Globus pallidus (tissue), 1 donor: ENCODE measurements at regions not wholly inside any gene's neighbourhood (a gene's known extent, or its start where the extent isn't known, plus 50 kb on each side); places are given as distances from the start of the nearest gene placed in this dataset.
A peak's percentile ranks its signal among the peaks of the same experiment; 100 is the strongest.

Experiments used
- DNase-seq: peaks from one replicate; pipeline ENCODE4 v3.0.0-alpha.2; 2015; ENCODE audit warnings: low spot score

DNA sequence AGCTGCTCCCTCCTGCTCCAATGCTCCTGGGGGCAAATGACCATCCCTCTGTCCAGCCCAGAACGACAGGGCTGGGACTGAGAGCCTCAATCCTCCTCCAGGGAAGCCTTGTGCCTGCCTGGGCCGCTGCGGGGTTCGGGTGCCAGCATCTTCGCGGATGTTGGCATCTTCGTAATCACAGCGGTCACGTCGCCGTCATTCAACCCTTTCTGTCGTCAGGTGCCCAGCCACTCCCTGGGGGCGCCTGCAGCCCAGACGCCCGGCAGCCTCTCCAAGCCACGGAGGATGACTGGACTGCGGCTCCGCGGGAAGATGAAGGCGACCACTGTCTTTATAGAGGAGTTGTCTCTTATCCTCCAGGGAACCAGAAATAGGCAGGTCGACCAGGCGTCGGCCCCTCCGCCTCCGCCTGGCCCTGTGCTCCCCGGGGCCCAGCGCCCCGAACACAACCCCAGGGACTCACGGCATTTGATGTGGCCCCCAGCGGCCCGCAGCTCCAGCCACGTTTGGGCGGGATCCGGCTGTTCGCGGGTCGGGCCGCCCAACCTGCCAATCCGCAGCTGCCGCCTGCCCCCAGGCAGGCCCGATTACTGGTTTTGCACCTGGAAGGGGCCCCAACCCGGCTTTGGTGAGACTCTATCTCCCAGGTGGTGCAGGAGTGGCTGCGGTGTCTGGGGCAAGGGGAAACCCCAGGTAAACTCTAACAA, 113.9 kb downstream of the THNSL2 start:
- DNase-seq = no peak

DNA sequence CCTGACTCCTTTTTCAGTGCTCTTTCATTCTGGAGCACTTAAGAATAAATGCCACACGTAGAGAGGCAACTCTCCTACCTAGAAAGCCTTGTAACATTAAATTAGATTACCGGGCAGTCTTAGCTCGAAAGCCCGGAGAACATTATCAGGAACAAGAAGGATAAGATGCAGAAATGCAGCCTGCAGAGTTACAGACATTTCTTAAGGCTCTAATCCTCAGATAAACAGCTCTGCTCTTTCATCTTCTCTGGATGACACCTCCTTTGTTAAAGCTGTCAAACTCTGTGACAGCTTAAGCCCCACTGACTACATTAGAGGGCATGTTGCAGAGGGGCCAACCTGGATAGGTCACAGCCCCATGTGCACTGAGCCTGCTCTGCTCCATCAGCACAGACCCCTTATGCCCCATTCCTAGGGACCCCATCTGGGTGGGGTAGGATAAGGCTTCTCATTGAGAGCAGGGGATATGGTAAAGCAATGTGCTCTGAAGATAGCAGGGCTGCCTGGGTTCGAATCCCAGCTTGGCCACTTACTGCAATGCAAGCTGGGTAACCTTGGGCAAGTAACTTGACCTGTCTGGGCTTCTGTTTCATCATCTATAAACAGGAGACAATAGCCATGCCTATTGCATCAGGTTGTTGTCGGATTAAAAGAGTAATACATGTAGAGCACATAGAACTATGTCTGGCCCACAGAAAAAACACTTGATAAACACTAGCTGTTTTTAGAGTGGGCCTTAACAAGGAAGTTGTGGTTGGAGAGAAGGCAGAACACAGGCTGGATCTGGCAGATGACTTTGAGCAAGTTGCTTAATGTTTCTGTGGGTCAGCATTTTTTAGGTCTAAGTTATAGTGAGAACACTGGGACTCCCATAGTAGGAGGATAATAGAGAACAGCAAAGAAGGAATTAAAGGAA, 111.4 kb downstream of the THNSL2 start:
- peak; percentile 57 for DNase-seq

DNA sequence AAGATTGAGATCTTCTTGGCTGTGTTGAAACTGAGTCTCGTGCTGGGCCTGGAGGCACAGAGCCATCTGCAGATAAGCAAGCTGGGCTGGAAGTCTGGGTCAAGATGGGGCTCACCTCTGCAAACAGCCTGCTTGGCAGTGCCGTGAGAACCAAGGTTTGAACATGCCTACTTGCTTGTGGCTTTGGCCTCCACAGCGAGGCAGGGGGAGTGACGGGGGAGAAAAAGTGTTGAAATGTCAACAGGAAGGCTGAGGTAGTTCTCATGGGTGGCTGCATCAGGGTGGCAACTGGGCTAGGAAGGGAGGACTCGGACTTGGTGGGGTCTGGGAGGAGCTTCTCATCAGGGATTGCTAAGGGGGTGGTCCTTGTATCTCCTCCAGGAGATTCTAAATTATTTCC, 99.7 kb downstream of the THNSL2 start:
- DNase-seq = no peak

DNA sequence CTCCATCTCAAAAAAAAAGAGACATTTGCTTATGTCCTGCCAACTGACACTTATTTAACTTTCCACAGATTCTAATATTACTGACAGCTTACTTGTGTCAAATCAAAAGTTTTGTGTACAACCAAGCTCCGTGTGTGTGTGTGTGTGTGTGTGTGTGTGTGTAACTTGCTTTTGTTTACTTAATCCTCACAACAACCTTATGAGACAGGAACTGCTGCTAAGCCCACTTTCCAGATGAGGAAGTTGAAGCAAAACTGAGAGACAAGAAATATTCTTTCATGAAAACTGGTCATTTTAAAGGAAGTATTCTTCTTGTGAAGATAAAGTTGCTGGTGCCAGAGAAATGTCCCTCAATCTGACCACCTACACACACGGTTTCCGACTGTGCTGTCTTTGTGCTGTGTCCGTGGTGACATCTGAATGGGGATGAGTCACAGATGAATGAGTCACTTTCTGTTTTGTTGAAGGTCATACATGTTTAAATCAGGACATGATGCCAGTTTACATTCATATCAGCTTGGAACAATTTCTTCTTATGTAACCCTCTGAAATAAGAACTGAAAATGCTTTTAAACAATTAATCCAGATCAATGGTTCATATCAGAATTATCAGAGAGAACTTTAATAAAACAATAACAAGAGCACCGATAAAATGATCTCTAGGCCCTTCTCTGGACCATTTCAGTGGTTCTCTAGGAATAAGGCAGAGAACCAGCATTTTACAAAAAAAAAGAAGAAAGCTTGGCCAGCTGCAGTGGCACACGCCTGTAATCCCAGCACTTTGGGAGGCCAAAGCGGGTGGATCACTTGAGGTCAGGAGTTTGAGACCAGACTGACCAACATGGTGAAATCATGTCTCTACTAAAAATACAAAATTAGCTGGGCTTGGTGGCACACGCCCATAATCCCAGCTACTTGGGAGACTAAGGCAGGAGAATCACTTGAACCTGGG, 95.5 kb downstream of the THNSL2 start:
- no peak for DNase-seq

DNA sequence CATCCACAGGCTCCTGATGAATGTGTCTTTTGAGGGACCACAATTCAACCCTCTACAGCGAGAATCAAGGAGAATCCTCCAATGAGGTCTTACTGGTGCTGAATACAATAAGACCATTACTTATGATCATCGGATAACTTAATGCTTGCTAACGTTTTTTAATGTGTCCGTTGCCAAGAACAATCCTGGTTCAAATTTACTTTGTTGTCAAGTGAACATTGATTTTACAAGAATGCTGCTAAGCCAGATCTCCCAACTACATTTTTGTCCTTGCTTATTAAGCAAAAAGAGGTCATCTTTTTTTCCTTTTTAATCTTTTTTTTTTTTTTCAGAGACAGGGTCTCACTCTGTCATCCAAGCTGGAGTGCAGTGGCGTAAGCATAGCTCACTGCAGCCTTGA, 93.7 kb downstream of the THNSL2 start:
- no peak for DNase-seq

DNA sequence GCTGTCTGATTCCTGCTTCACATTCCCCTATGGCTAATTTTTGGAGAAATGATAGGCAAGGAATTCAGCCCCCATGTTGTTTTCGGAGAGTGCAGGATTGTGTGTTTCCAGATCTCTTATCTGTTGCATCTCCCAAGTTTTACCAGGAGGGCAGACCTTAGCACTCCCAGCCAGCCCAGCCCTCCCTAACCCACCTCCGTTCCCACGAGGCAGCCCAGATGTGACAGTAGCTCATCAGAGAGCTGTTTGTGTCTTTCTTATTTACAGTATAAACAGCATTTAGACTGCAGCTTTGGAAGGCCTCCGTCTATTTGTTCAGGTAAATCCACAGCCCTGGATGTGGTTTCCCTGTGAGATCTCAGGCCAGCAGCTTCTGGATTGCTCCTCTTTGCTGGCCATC, 91.6 kb downstream of the THNSL2 start:
- DNase-seq = no peak

DNA sequence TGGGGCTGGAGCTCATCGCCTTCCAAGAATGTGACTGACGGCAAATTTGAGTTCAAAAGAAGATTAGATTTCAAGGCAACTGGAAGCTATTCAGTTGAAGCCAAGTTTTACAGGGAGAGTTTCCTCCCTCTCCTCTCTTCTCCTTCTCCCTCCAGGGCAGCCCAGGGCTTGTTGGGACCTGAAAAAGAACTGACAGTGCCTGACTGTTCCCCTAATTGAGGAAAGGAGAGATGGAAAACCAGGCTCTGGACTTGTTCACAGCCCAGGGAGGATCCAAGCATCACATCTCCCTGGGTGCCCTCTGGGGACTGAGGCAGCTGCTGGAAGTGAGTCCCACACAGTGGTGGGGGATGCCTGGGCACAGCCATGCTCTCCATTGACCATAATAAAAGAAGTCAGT, 88.1 kb downstream of the THNSL2 start:
- DNase-seq = no peak

DNA sequence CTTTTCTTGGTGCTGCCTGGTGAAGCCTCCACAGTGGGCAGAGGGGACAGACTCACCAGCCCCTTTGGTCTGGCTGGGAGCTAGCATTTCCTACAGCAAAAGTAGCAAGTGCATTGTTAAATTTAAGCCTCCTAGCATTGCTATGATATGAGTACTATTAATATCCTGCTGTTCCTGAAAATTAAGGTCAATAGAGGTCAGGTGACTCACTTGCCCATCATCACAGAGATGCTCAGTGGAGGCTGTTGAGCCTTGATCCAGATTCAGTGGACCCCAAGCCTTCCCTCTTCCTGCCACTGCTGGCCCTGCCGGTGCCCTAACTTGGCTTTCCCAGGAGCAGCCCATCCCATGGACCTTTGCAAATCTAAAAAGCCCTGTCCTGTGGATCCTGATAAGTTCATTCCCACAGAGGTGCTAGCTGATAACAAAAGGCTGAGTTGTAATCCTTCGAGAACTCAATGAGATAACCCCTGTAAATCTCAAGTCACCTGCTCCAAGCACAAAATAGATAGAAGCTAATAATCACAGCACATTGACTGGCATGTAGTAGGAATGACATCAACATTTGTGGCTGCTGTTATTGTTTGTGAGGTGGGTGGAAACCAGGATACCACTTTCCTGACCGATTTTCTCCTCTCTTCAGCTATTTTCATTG, 84.4 kb downstream of the THNSL2 start:
- no peak for DNase-seq

DNA sequence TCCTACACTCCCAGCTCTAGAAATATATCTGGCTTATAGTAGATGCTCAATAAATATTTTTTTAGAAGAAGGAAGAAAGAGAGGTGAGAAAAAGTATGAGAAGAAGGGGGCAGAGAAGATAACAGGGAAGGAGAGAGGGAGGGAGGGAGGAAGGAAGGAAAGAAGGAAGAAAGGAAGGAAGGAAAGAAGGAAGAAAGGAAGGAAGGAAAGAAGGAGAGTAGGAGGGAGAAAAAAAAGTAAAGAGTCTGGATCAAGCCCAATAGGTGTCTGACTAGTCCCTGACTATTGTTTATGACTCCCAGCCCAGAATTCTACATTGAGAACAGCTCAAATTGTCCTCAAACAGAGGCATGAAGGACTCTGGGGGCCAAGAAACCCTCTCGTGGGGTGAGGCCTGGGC, 83.9 kb downstream of the THNSL2 start:
- no peak for DNase-seq

DNA sequence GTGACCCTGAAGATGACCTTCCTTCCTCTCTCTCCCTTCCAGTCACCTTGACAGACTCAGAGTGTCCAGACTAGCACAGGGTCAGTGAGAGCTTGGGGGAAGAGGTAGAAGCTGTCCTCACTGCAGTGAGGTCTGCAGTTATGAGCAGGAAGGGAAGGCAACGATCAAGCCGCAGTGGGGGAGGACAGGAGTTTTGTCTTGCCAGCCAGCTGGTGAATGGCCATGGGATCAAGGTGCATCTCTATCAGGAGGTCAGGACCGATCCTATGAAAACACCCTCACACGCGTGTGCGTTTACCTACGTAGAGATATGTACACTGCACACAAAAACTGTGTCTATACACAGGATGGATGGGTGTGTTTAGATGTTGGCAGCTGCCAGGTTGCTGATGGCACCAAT, 83.2 kb downstream of the THNSL2 start:
- no peak for DNase-seq

DNA sequence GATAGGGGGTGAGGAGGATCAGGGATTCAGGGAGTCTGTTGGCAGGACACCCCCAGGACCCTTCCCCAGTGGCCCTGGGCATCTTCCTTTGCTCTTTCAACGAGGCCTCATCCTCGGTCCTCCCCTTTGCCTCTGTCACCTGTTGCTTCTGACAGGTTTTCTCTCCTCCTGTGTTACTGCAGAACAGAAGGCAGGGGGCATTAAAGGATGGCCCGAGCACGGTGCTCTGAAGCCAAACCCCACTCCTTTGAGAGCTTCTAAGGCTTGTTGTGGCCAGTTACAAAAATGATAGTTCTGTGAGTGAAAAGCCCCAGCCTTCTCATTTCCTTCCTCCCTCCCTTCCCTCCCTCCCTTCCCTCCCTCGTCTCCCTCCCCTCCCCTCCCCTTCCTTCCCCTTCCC, 82.5 kb downstream of the THNSL2 start:
- no peak for DNase-seq

DNA sequence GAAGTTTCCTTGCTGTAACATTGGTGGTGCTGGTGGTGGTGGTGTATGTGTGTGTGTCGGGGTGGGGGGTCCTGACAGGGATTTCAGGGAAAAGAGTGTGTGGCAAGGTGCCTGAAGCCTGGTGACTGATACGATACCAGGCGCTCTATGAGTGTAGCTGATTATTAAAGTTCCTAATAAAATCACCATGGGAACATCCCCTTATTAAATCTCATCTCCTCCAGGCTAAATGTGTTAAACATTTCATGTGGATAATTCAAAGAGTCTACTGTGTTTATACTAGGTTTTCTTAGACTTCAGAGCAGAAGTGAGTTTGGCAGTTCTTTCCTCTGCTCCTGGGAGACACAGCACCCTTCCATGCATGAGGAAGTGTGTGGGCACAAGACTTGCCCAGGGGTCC, 82.0 kb downstream of the THNSL2 start:
- no peak for DNase-seq

DNA sequence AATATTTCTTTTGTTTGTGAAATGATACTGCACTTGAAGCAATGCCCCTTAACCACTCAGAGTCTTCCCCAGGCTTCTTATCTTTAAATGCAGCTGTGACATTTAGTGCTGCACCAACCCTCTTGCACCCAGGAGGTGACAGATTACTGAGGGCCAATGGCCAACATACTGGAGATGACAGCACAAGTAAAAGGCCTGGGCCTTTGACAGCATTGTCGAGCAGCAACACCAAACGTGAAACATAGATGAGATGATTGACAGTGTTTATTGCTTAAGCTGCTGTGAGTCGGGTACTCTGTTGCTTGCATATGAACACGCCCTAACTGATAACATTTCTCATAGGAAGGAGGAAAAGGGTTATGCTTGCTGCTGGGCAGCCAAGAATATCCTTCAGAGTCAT, 80.3 kb downstream of the THNSL2 start:
- DNase-seq = no peak

DNA sequence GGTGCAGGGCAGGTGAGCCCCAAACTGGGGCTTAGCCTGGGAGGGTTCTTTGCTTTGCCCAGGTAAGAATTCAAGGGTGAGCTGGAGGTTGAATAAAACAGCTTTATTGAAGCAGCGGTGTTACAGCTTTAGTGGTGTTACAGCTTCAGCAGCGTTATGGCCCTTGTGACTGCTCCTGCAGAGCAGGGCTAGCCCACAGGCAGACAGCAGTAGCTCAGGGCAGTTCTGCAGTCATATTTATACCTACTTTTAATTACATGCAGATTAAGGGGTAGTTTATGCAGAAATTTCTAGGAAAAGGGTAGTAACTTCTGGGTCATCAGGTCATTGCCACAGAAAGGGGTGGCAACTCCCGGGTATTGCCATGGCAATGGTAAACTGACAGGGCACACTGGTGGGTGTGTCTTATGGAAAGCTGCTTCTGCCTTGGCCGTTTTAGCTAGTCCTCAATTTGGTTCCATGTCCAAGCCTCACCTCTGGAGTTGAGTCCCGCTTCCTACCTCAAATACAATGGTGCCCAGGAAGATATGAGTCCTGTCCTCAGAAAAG, 78.2 kb downstream of the THNSL2 start:
- DNase-seq = no peak

DNA sequence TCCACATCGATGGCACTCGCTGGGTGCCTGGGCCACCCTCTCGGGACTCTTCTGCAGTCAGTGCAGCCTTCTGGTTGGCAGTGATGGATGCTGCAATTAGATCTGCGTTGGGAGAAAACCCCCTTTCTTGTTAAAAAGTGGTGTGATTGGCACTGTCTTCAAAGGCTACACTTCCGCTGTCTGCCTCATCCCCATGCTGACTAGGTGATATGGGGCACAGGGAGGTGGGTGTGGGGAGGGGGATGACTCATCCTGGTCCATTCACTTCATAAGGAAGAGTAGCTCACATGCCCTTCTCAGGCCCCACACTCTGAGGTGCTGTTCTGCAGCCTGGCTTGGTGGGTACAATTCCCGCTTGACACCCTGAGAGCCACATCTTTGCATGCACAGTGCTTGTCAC, 77.4 kb downstream of the THNSL2 start:
- DNase-seq = no peak

DNA sequence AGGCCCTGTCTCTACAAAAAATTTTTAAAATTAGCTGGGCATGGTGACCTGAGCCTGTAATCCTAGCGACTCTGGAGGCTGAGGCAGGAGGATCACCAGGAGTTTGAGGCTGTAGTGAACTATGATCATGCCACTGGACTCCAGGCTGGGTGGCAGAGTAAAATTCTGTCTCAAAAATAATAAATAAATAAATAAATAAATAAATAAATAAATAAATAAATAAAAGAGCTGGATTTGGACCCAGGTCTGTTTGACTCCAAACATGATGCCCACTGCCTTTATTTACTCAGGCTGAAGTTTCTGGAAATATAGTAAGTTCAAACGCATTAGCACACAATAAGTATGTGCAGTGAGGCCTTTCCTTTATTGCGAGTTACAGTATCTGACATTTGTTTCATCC, 75.0 kb downstream of the THNSL2 start:
- no peak for DNase-seq

DNA sequence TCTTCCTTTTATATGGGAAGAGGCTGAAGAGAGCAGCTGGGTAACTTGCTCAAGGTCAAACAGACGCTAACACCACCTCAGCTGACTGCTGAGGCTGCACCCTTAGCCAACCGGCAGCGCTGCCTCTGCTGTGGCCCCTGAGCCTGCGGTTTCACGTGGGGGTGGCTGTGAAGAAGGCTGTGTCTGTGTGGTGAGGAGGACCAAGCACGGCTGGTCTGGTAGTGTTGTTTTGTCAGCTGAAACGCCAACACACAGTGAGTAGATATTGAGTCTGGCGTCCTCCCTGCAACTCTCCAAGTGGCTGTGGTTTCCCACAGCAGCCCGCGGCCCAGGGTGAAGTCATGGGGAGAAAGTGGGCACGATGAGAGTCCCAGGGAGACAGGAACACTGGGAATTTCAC, 69.6 kb downstream of the THNSL2 start:
- no peak for DNase-seq

DNA sequence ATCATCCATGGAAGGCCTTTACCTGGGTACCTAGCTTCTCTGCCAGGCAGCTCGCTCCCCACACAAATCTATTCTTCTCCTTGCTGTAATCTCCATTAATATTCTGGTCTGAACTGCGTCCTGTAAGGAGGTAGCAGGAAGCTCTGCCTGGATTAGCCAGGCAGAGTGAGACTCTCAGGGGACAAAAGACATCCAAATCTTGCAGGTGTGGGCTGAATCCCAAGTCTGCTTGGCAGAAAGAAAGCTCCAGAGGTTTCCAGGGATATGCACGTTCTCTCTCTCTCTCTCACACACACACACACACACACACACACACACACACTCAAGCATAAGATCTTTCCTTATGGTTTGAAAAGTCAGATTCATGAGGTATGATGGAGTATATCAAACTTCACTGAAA, 66.5 kb downstream of the THNSL2 start:
- no peak for DNase-seq
